CD14-positive monocyte (primary cell): ENCODE measurements at regions not wholly inside any gene's neighbourhood (a gene's known extent, or its start where the extent isn't known, plus 50 kb on each side); places are given as distances from the start of the nearest gene placed in this dataset.

Source experiments
- DNase-seq, 3 donors: peaks; one replicate each; pipeline ENCODE4 v3.0.0-alpha.2; 2011 to 2022
- H2AFZ ChIP-seq: 2 replicates; pipeline ENCODE4 v1.6.0; 2012; ENCODE audit warnings: mild to moderate bottlenecking, low read depth, low read length, inconsistent platforms; ENCODE audit not compliant: insufficient read depth, poor library complexity, severe bottlenecking
- H3K27ac ChIP-seq, 2 donors: 1 replicate in 1 of 2; 2 replicates in 1 of 2; pipeline ENCODE4 v1.5.1; 2012 to 2013; ENCODE audit warnings: low read length in 2 of 2, control low read depth in 1 of 2, inconsistent platforms in 1 of 2, low read depth in 1 of 2, mild to moderate bottlenecking in 1 of 2
- H3K27me3 ChIP-seq, 2 donors: one replicate each; pipeline versions ENCODE4 v1.6.0 to v1.6.1; 2011 to 2013; ENCODE audit warnings: low read length in 2 of 2; ENCODE audit not compliant: control insufficient read depth in 2 of 2, insufficient read depth in 2 of 2
- H3K36me3 ChIP-seq, 2 donors: replicated peaks in 1 of 2; 1 replicate in 1 of 2; 2 replicates in 1 of 2; pipeline versions ENCODE4 v1.5.1 to v1.6.1; 2012 to 2013; ENCODE audit warnings: low read length in 2 of 2, control low read depth in 1 of 2, inconsistent platforms in 1 of 2, mild to moderate bottlenecking in 1 of 2; ENCODE audit not compliant: insufficient read depth in 2 of 2, control insufficient read depth in 1 of 2
- H3K4me1 ChIP-seq, 2 donors: 1 replicate in 1 of 2; 2 replicates in 1 of 2; pipeline versions ENCODE4 v1.5.1 to v1.6.1; 2012 to 2013; ENCODE audit warnings: low read length in 2 of 2, control low read depth in 1 of 2, inconsistent platforms in 1 of 2, mild to moderate bottlenecking in 1 of 2, moderate library complexity in 1 of 2; ENCODE audit not compliant: insufficient read depth in 2 of 2, control insufficient read depth in 1 of 2
- H3K4me2 ChIP-seq: replicated peaks from 2 replicates; pipeline ENCODE3; 2012; ENCODE audit warnings: low read length, moderate library complexity, mild to moderate bottlenecking; ENCODE audit not compliant: poor library complexity, severe bottlenecking; ENCODE audit errors: extremely low read depth
- H3K4me3 ChIP-seq, 3 experiments: fragments of 200-600 bp in 1 of 3; sonication (generic) in 1 of 3; replicated peaks in 1 of 3; 1 replicate in 2 of 3; 2 replicates in 1 of 3; pipeline ENCODE4 v1.5.1; 2011 to 2013; ENCODE audit warnings: low read length in 3 of 3, mild to moderate bottlenecking in 3 of 3, control low read depth in 2 of 3, low read depth in 2 of 3, inconsistent platforms in 1 of 3, moderate library complexity in 1 of 3
- H3K79me2 ChIP-seq: 2 replicates; pipeline ENCODE4 v1.6.0; 2012; ENCODE audit warnings: mild to moderate bottlenecking, control low read depth, inconsistent platforms, low read length, moderate library complexity; ENCODE audit not compliant: insufficient read depth
- H3K9ac ChIP-seq: 2 replicates; pipeline ENCODE4 v1.6.0; 2017; ENCODE audit warnings: low read length, mild to moderate bottlenecking; ENCODE audit not compliant: insufficient read depth, poor library complexity, severe bottlenecking
- H3K9me3 ChIP-seq, 2 donors: replicated peaks in 1 of 2; 1 replicate in 1 of 2; 2 replicates in 1 of 2; pipeline versions ENCODE4 v1.5.1 to v1.6.1; 2012 to 2013; ENCODE audit warnings: low read length in 2 of 2, control low read depth in 1 of 2; ENCODE audit not compliant: control insufficient read depth in 1 of 2, insufficient read depth in 1 of 2
- H4K20me1 ChIP-seq: 2 replicates; pipeline ENCODE4 v1.6.0; 2012; ENCODE audit warnings: mild to moderate bottlenecking, low read length, control low read depth, moderate library complexity; ENCODE audit not compliant: insufficient read depth
- H3K27ac Mint-ChIP-seq, 7 donors: one replicate each; pipeline ENCODE4 v1.8.0; 2020; ENCODE audit warnings: mild to moderate bottlenecking in 7 of 7, mixed read lengths in 7 of 7, moderate library complexity in 6 of 7, inconsistent platforms in 2 of 7
- H3K27me3 Mint-ChIP-seq, 3 donors: one replicate each; pipeline ENCODE4 v1.8.0; 2021 to 2022; ENCODE audit warnings: low read depth in 3 of 3, mild to moderate bottlenecking in 3 of 3, mixed read lengths in 3 of 3, moderate library complexity in 3 of 3, inconsistent platforms in 1 of 3
- H3K36me3 Mint-ChIP-seq, 2 donors: one replicate each; pipeline ENCODE4 v1.8.0; 2020; ENCODE audit warnings: mixed read lengths in 2 of 2, inconsistent platforms in 1 of 2, mild to moderate bottlenecking in 1 of 2
- H3K4me1 Mint-ChIP-seq: one replicate; pipeline ENCODE4 v1.8.0; 2020; ENCODE audit warnings: mild to moderate bottlenecking, mixed read lengths
- H3K4me3 Mint-ChIP-seq, 2 donors: one replicate each; pipeline ENCODE4 v1.8.0; 2020; ENCODE audit warnings: mild to moderate bottlenecking in 2 of 2, mixed read lengths in 2 of 2, moderate library complexity in 1 of 2
- H3K9me3 Mint-ChIP-seq, 7 donors: one replicate each; pipeline ENCODE4 v1.8.0; 2020 to 2022; ENCODE audit warnings: mixed read lengths in 7 of 7, mild to moderate bottlenecking in 6 of 7, moderate library complexity in 6 of 7, inconsistent platforms in 2 of 7
- WGBS: methylation state at CpG from one replicate; pipeline ENCODE4 v1.1.5; 2013; ENCODE audit warnings: missing lambda C conversion rate; ENCODE audit not compliant: insufficient coverage; 5-methylcytosine and 5-hydroxymethylcytosine counted together
- intact Hi-C, 2 donors: fragments of 100-400 bp; cut with micrococcal nuclease; formaldehyde crosslinking; loops; one replicate each; pipeline versions ENCODE4 v1.15.0 to v1.15.1; 2023
- TF ChIP-seq, protein P1 (sequence below): fragments of 200-600 bp; IDR thresholded peaks from one replicate; pipeline ENCODE4 v1.8.0; 2022; ENCODE audit warnings: antibody characterized with exemption, mild to moderate bottlenecking

DNA sequence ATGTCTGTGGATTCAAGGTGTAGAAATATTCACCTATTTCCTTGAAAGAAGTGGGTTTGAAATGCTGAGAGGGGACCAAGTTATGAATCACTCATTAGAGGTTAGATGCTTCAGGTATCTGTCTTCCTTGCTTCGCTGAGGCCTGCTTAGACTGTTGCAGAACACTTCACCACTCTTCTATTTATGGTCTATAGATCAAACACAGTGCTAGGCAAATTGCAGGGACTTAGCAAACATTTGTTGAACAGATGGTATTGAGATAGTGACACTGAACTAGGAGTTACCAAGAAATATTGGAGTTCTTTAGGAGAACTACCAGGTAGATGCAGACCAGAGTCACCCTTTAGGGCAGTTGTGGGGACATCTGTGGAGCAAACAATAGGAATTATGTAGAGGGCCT is 123.8 kb downstream of the RFPL4B start:
- H3K36me3 ChIP-seq: no peaks in the 10 kb centered on the region
- H4K20me1 ChIP-seq: no peaks in the 10 kb centered on the region
- H3K27ac ChIP-seq: no peak overlapping the region
- no peak overlapping the region for H2AFZ ChIP-seq
- TF ChIP-seq, protein P1, sequence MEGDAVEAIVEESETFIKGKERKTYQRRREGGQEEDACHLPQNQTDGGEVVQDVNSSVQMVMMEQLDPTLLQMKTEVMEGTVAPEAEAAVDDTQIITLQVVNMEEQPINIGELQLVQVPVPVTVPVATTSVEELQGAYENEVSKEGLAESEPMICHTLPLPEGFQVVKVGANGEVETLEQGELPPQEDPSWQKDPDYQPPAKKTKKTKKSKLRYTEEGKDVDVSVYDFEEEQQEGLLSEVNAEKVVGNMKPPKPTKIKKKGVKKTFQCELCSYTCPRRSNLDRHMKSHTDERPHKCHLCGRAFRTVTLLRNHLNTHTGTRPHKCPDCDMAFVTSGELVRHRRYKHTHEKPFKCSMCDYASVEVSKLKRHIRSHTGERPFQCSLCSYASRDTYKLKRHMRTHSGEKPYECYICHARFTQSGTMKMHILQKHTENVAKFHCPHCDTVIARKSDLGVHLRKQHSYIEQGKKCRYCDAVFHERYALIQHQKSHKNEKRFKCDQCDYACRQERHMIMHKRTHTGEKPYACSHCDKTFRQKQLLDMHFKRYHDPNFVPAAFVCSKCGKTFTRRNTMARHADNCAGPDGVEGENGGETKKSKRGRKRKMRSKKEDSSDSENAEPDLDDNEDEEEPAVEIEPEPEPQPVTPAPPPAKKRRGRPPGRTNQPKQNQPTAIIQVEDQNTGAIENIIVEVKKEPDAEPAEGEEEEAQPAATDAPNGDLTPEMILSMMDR: no peak
- H3K27me3 ChIP-seq: no peaks in the 10 kb centered on the region
- no peak overlapping the region for H3K4me2 ChIP-seq
- no peak for DNase-seq
- H3K27me3 Mint-ChIP-seq: no peaks in the 10 kb centered on the region
- no peak overlapping the region for H3K4me3 Mint-ChIP-seq
- H3K9me3 ChIP-seq: no peaks in the 10 kb centered on the region
- H3K4me3 ChIP-seq: no peak overlapping the region
- intact Hi-C loops: no loop called here
- H3K36me3 Mint-ChIP-seq: no peaks in the 10 kb centered on the region
- H3K27ac Mint-ChIP-seq: no peak overlapping the region
- H3K4me1 Mint-ChIP-seq: no peaks in the 10 kb centered on the region
- WGBS: no CpG with 5 or more reads among the region's 1 CpG
- H3K9ac ChIP-seq: no peak overlapping the region
- H3K4me1 ChIP-seq: no peaks in the 10 kb centered on the region
- no peaks in the 10 kb centered on the region for H3K9me3 Mint-ChIP-seq
- H3K79me2 ChIP-seq: no peaks in the 10 kb centered on the region

DNA sequence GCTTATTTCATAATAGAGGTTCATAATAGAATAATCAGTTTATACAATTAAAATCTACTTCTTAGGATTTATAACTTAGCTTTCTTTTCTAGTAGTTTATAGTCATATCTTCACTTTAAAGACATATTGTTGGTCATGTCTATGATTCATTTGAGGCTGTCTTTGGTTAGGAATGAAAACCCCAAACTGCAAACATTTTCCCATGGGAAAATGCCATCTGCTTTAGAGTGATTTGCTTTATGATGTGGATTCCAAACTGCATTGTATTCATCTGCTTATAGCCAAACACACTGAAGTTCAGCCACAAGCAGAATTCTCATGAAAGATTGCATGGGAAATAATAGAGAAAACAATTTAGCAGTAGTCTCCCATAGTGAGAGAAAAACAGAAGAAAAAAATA is 128.0 kb downstream of the RFPL4B start:
- Histone ChIP-seq H3K9ac (no peak overlapping the region), H2AFZ (no peak overlapping the region), H3K4me2 (no peak overlapping the region), H3K27me3 (no peaks in the 10 kb centered on the region), H4K20me1 (no peaks in the 10 kb centered on the region), H3K9me3 (no peaks in the 10 kb centered on the region), H3K4me1 (no peaks in the 10 kb centered on the region), H3K79me2 (no peaks in the 10 kb centered on the region), H3K36me3 (no peaks in the 10 kb centered on the region), H3K27ac (no peak overlapping the region), H3K4me3 (no peak overlapping the region)
- Mint-ChIP-seq H3K27me3 (peaks cover 0 to 2% (median 0%) of the 10 kb centered on the region in 3 donors), H3K9me3 (peaks cover 0 to 6% (median 3%) of the 10 kb centered on the region in 7 donors), H3K36me3 (no peaks in the 10 kb centered on the region), H3K4me1 (no peaks in the 10 kb centered on the region), H3K27ac (no peak overlapping the region), H3K4me3 (no peak overlapping the region)
- DNase-seq: no peak
- intact Hi-C loops: no loop called here
- TF ChIP-seq, protein P1: no peak
